ENCODE measurements at regions not wholly inside any gene's neighbourhood (a gene's known extent, or its start where the extent isn't known, plus 50 kb on each side); places are given as distances from the start of the nearest gene placed in this dataset.
"Not testable (repeated sequence)": the region's sequence is repeated elsewhere in the genome, so short reads cannot be mapped to it uniquely, and the experiment has no call there.

DNA sequence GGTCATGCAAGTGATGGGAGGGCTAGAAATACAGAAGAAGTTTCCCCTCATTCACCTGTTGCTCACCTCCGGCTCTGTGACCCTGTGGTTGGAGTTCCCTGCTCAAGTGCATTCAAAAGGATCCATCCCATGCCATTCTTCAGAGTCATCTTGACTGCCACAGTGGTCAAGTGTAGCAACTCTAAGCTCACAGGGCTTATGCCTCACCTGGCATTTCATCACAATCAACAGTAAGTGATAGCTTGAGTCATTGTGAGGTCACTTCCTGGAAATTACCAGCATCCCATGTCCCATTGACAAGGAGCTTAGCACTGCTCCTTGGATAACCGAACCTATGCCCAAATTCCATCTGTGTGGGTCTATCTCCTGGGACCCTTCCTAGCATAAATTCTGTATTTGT, 55.6 kb downstream of the OR4C45 start:
- no peak for DNase-seq (ENCODE audit: low spot score in 2 of 2)
- peaks cover 0 to 7% of the 10 kb centered on the region in 2 donors for H3K36me3 Mint-ChIP-seq
- ATAC-seq, result no peak
- no peak overlapping the region for H3K27ac Mint-ChIP-seq
- H3K9me3 Mint-ChIP-seq, result peaks cover 14 to 26% of the 10 kb centered on the region in 2 donors

GRCh38 chr11:50098186-50098725, 65.6 kb downstream of the OR4C45 start:
- peaks cover 12 to 13% of the 10 kb centered on the region in 2 donors for H3K9me3 Mint-ChIP-seq
- ATAC-seq, result no peak
- no peak for DNase-seq (ENCODE audit: low spot score in 2 of 2)
- H3K27ac Mint-ChIP-seq, result no peak overlapping the region
- H3K36me3 Mint-ChIP-seq, result no peaks in the 10 kb centered on the region

DNA sequence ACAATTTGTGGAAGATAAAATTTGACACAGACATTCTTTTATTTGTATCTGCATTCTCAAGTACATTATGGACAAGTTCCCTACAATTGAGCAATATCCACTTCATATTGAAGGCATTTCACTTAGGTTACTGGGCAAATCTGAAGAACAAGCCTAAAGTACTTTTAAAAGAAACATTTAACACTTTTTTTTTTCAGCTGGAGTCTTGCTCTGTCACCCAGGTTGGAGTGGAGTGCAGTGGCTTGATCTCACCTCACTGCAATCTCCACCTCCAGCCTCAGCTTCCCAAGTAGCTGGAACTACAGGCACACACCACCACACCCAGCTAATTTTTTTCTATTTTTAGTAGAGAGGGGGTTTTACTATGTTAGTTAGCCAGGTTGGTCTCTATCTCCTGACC, 70.2 kb downstream of the OR4C45 start:
- H3K9me3 Mint-ChIP-seq, result peaks cover 1 to 5% of the 10 kb centered on the region in 2 donors
- H3K27ac Mint-ChIP-seq, result no peak overlapping the region
- H3K36me3 Mint-ChIP-seq, result peaks cover 0 to 1% of the 10 kb centered on the region in 2 donors
- ATAC-seq, result no peak
- DNase-seq (ENCODE audit: low spot score in 2 of 2), result no peak

DNA sequence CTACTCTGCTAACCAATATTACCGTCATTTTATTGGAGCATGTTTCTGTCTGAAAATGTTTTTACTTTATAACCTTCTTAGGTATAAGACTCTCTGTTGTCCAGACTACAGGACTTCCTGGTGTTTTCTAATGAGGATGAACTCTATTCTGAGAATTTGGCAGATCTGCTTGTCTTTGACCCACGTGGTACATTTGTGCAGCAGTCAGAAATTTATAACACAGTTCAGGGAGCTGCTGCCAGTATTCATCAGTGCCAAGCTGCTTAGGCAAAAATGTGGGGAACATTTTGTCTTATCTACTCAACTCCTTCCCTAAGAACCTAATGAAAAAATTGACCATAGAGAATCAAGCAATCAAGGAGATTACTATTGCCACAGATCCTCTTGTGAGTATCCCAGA, 108.0 kb downstream of the OR4C45 start:
- peaks cover 25 to 32% of the 10 kb centered on the region in 2 donors for H3K9me3 Mint-ChIP-seq
- DNase-seq (ENCODE audit: low spot score in 2 of 2); H3K36me3 Mint-ChIP-seq; H3K27ac Mint-ChIP-seq; ATAC-seq: not testable (repeated sequence)

- peaks cover 29 to 30% of the 10 kb centered on the region in 2 donors for H3K9me3 Mint-ChIP-seq
These were observed 113.6 kb downstream of the OR4C45 start for GRCh38 chr11:50146308-50146707.

DNA sequence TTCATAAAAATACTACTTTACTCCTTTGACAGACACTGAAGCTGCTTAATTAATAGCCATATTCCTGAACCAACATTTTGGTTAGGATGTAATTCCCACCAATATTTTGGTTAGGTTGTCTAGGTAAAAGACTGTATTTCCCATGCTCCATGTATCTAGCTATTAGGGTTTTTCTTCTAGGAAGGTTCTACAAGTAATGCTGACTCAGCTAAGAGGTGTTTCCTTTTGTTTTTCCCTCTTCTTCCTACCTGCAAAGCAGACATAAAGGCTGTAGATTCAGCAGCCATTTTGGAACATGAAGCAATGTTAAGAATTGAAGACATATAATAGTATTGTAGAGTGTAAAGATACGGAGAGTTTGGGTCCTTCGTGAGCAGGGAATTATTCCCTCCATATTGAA, 115.3 kb downstream of the OR4C45 start:
- ATAC-seq; H3K27ac Mint-ChIP-seq; DNase-seq (ENCODE audit: low spot score in 2 of 2): not testable (repeated sequence)
- Mint-ChIP-seq H3K9me3 (peaks cover 36 to 38% of the 10 kb centered on the region in 2 donors), H3K36me3 (peaks cover 0 to 31% of the 10 kb centered on the region in 2 donors)

More at GRCh38 chr11:50146308-50146707, 113.6 kb downstream of the OR4C45 start:
- not testable (repeated sequence) for DNase-seq (ENCODE audit: low spot score in 2 of 2); H3K27ac Mint-ChIP-seq; ATAC-seq
- H3K36me3 Mint-ChIP-seq, result peaks cover 0 to 18% of the 10 kb centered on the region in 2 donors

DNA sequence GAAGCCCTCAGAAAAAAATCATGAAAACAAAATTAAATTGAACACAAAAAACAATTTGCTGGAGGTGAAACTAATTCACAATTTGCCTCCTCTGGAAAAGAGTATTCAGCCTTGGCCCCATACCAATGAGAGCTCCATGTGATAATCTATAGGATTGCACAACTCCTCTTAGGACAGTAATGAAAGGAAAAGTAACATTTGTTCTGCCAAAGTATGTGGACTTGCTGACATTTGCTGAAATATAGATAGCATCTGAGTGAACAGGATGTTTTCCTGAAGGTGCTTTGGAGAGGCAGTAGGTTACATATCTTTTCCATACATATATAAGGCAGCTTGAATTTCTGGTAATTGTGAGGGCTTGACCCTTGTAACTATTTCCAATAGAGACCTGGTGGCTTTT, 122.8 kb downstream of the OR4C45 start:
- Mint-ChIP-seq H3K27ac (no peak overlapping the region), H3K9me3 (peaks cover 33 to 35% of the 10 kb centered on the region in 2 donors), H3K36me3 (peaks cover 0 to 18% of the 10 kb centered on the region in 2 donors)
- DNase-seq (ENCODE audit: low spot score in 2 of 2), result no peak
- ATAC-seq, result no peak

GRCh38 chr11:50164050-50164449, 131.4 kb downstream of the OR4C45 start:
- H3K36me3 Mint-ChIP-seq, result no peaks in the 10 kb centered on the region
- ATAC-seq (no peak), DNase-seq (ENCODE audit: low spot score in 2 of 2) (no peak)
- peaks cover 18 to 29% of the 10 kb centered on the region in 2 donors for H3K9me3 Mint-ChIP-seq
- no peak overlapping the region for H3K27ac Mint-ChIP-seq

DNA sequence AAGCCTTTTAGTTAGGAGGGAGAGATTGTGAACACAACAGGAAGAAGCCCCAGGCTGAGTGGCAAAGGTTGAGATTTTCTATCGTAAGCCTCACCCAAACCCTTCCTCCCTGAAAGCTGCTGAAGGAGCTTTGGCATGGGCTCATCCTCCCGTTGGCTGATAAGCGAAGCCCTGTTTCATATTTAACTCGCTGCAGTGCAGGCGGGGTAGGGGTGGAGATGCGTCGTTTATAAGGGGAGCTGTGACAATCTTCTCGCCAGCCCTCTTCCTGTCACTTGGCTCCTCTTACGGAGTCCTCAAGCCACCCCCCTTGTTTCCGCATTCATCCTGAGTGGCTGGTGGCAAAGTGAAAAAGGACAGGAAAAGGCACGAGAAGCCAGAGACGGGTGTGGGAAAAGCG, 137.0 kb downstream of the OR4C45 start:
- ATAC-seq, result no peak
- no peak overlapping the region for H3K27ac Mint-ChIP-seq
- H3K36me3 Mint-ChIP-seq, result peaks cover 4 to 7% of the 10 kb centered on the region in 2 donors

DNA sequence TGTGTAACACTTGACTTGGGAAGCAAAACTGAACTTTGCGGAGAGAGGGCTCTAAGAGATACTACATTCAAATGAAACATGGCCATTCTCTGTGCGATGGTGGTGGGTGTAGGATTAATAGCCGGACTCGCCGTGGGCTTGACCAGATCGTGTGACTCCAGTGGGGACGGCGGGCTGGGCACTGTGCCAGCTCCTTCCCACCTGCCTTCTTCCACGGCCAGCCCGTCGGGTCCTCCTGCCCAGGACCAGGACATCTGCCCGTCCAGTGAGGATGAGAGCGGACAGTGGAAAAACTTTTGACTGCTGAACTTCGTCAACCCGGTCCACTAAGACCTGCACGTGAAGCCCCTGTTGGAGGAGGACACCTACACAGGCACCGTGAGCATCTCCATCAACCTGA, 137.4 kb downstream of the OR4C45 start:
- no peak for ATAC-seq
- peaks cover 4 to 7% of the 10 kb centered on the region in 2 donors for H3K36me3 Mint-ChIP-seq
- no peak overlapping the region for H3K27ac Mint-ChIP-seq
- no peak for DNase-seq (ENCODE audit: low spot score in 2 of 2)
- peaks cover 9 to 22% of the 10 kb centered on the region in 2 donors for H3K9me3 Mint-ChIP-seq

More for the DNA sequence above, 137.0 kb downstream of the OR4C45 start:
- H3K9me3 Mint-ChIP-seq, result peaks cover 9 to 22% of the 10 kb centered on the region in 2 donors
- DNase-seq (ENCODE audit: low spot score in 2 of 2), result no peak

DNA sequence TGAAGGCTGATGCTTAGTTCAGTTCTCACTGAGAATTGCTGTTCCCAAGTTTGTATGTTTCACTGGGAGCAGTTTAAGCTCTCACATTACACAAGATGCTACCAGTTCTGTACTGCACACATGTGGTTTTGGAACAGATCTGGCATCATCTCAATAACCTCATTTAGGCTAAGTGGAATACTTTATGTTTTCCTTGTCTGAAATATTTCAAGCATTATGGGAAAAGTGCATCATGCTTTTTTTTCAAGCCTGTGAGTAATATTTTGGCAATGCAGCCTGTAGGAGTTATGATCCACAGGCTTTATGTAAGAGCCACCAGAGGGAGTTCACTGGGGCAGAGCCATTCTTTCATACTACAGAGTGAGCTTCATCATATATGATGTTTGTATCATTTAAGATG, 141.5 kb downstream of the OR4C45 start:
- DNase-seq (ENCODE audit: low spot score in 2 of 2) (no peak), ATAC-seq (peak; percentile 65 to 73)
- no peak overlapping the region for H3K27ac Mint-ChIP-seq
- peaks cover 3 to 6% of the 10 kb centered on the region in 2 donors for H3K36me3 Mint-ChIP-seq
- peaks cover 11 to 20% of the 10 kb centered on the region in 2 donors for H3K9me3 Mint-ChIP-seq

GRCh38 chr11:50174975-50175374, 142.3 kb downstream of the OR4C45 start:
- Mint-ChIP-seq H3K27ac (no peak overlapping the region), H3K9me3 (peaks cover 8 to 13% of the 10 kb centered on the region in 2 donors), H3K36me3 (no peaks in the 10 kb centered on the region)
- peak; percentile 5 to 16 for ATAC-seq
- no peak for DNase-seq (ENCODE audit: low spot score in 2 of 2)

DNA sequence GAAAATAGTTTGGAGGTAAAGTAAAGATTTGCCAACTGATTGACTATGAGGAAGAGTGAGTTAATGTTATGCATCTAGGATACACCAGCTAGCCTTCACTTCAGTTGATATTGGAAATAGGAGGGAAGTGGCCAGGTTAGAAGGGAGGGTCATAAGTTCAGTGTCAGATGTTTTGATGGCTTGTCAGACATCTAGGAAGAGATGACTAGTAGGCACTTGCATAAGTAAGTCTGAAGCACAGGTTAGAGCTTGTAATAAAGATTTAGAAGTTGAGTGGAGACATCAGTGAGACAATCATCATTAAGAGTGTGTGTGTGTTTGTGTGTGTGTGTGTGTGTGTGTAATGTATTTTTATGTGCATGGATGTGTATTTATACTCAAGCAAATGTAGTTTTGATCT, 146.1 kb downstream of the OR4C45 start:
- H3K36me3 Mint-ChIP-seq, result no peaks in the 10 kb centered on the region
- H3K9me3 Mint-ChIP-seq, result peaks cover 8% of the 10 kb centered on the region in 2 donors
- ATAC-seq, result peak; percentile 54 to 78
- H3K27ac Mint-ChIP-seq, result no peak overlapping the region
- no peak for DNase-seq (ENCODE audit: low spot score in 2 of 2)

DNA sequence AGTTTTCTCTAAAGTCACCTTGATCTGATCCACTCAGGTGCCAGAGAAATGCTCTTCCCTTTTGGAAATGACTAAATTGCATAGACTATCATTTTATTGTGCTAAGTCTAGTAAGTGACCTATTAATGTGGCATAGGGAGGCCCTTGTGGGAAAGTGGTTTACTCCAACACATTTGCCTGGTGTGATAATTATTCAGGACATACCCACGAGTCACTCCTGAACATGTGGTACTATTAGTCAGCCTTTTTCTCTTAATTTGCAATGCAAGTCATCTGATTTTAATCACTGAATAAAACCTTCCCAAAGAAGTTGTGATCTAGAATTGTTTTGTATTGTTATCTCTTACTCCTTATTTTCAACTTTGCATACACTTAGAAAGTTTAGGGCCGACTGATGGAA, 148.7 kb downstream of the OR4C45 start:
- Mint-ChIP-seq H3K27ac (no peak overlapping the region), H3K9me3 (peaks cover 23 to 24% of the 10 kb centered on the region in 2 donors), H3K36me3 (peaks cover 0 to 15% of the 10 kb centered on the region in 2 donors)
- no peak for DNase-seq (ENCODE audit: low spot score in 2 of 2)
- ATAC-seq, result no peak

GRCh38 chr11:50182486-50182885, 149.8 kb downstream of the OR4C45 start:
- H3K27ac Mint-ChIP-seq, result no peak overlapping the region
- ATAC-seq, result no peak
- H3K9me3 Mint-ChIP-seq, result peaks cover 23 to 24% of the 10 kb centered on the region in 2 donors
- no peak for DNase-seq (ENCODE audit: low spot score in 2 of 2)
- H3K36me3 Mint-ChIP-seq, result peaks cover 0 to 15% of the 10 kb centered on the region in 2 donors

- Mint-ChIP-seq H3K36me3 (peaks cover 0 to 15% of the 10 kb centered on the region in 2 donors), H3K9me3 (peaks cover 21 to 23% of the 10 kb centered on the region in 2 donors)
- not testable (repeated sequence) for H3K27ac Mint-ChIP-seq; DNase-seq (ENCODE audit: low spot score in 2 of 2); ATAC-seq
These were observed 150.5 kb downstream of the OR4C45 start for GRCh38 chr11:50183170-50183569.

- ATAC-seq, result no peak
- DNase-seq (ENCODE audit: low spot score in 2 of 2), result no peak
- Mint-ChIP-seq H3K27ac (no peak overlapping the region), H3K36me3 (peaks cover 0 to 15% of the 10 kb centered on the region in 2 donors), H3K9me3 (peaks cover 20 to 26% of the 10 kb centered on the region in 2 donors)
These were observed 153.5 kb downstream of the OR4C45 start for GRCh38 chr11:50186146-50186545.

DNA sequence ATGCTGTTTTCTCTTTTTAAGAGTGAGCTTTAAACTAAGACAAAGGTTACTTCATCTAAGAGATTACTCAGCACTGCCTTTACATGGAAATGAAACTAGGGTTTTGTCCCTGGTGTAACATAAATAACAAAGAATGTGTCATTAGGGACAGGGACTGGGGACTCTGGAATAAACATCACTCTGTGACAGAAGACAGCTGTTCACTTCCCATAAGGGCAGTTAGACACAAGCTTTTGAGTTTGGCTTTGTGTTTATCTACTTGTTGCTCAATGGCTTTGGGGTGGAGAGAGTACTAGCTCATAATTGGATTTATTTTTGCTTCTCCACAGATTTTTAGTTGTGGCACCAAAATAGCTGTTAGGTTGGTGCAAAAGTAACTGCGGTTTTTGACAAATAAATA, 154.5 kb downstream of the OR4C45 start:
- Mint-ChIP-seq H3K9me3 (peaks cover 20 to 29% of the 10 kb centered on the region in 2 donors), H3K36me3 (peaks cover 0 to 15% of the 10 kb centered on the region in 2 donors), H3K27ac (no peak overlapping the region)
- DNase-seq (ENCODE audit: low spot score in 2 of 2) (no peak), ATAC-seq (no peak)

Measured in activated naive CD4-positive, alpha-beta T cell treated with anti-CD3 and anti-CD28 coated beads, Interleukin-2, amount 50 U/mL, for 72 hours (primary cell).